Activated CD4-positive, CD25-positive, alpha-beta regulatory T cell (primary cell): ENCODE measurements at regions not wholly inside any gene's neighbourhood (a gene's known extent, or its start where the extent isn't known, plus 50 kb on each side); places are given as distances from the start of the nearest gene placed in this dataset.
"Not testable (repeated sequence)": the region's sequence is repeated elsewhere in the genome, so short reads cannot be mapped to it uniquely, and the experiment has no call there.

ENCODE experiments used
- DNase-seq, 4 experiments: peaks; one replicate each; lab custom pipeline; 2025; lab: John Stamatoyannopoulos, UW

- DNase-seq: no peak
Measured at GRCh38 chr3:152100491-152101132, 168.1 kb upstream of the MBNL1 start.

GRCh38 chr3:152102410-152102809 is 166.3 kb upstream of the MBNL1 start:
- DNase-seq: no peak

DNA sequence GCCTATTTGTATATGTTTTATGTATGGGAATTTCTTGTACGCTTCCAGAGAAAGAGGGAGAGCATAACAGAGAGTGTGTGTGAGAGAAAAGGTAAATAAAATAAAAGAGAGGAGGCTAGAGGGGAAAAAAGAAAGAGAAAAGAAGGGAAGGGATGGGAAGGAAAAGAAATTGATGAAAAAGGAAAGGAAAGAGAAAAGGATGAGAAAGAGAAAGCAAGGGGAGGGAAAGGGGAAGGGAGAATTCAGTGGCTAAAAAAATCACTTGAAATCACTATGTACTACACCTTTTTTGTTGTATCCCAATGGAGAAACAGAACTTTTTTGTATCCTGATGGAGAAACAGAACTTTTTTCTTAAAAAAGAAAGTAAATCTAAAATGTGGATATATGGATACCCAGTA is 165.5 kb upstream of the MBNL1 start:
- no peak for DNase-seq

GRCh38 chr3:152104847-152105415 is 163.8 kb upstream of the MBNL1 start:
- no peak for DNase-seq

DNA sequence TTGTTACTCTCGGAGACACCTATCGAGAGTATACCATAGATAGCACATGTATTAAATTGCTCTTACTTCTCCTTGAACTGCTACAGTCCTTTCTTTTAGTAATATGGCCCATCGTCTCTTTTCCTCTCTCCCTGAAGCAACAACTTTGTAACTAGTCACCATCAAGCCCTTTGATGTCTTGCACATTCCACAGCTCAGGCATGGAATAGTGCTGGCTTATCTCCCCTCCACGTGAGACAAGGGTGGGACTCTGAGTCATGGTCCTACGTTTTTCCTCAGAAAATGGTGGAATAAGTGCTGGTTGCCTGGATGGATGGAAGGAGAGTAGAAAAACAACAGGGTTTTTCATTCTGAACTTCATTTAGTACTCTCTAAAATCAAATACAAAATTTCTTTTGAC is 163.3 kb upstream of the MBNL1 start:
- DNase-seq: no peak

DNA sequence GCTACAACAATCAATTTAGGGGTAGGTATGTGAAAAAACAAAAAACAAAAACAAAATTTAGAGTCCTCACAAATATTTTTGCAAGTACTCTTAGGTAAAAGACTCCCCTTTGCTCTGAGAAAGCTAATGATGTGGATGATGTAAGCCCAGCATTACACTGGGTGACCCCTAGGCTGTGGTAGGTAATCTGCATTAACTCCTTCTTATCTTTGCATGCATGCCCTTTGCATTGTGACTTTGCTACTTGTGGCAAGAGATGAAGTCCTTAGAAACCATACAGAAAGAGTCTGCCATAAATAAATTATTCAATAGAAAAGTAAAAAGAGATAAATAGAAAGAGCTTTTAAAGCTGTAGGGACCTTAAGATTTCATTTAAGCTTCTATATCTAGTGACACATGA is 159.7 kb upstream of the MBNL1 start:
- DNase-seq: no peak

DNA sequence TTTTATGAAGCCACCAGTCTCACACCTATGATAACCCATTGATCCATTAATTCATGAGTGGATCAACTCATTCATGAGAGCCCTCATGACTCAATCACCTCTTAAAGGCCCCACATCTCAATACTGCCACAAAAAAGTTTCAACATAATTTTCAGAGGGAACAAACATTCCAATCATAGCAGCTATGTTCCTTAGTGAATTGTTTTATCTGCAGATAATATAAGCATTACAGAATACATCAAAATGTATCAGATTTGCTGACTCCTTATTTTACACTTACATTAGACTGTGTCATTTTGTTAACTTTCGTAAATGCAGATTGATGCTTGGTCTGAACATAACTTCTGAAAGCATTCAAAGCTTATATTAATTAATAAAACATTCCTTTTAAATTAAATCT is 155.3 kb upstream of the MBNL1 start:
- DNase-seq: no peak

DNA sequence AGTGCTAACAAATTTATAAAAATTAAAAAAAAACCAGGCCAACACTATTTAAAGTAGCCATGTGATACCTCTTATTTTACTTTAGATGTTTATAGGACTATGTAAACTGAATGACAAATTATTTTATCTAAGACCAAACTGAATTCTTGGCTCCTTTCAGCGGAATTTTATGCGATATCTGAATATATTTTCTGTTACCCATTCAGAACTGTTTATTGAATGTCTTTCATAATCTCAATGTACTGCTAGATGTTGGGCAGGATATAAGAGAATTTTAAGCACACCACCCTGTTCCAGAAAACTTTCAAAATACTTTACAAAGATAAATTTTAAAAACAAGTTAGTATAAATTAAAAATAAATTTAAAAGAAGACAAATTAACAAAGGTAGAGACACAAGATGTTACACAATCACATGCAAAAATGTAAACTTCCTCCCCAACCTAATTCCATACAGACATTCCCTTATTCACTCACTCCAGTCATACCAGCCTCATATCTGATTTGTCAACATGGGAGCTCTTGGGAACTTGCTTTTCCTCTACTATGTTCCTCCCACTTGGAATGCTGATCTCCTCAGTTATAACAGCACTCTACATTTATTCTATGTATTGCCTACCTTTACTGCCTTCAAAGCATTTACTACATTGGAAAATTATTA is 154.6 kb upstream of the MBNL1 start:
- DNase-seq: no peak

- no peak for DNase-seq
Measured at GRCh38 chr3:152120601-152121269, 148.0 kb upstream of the MBNL1 start.

DNA sequence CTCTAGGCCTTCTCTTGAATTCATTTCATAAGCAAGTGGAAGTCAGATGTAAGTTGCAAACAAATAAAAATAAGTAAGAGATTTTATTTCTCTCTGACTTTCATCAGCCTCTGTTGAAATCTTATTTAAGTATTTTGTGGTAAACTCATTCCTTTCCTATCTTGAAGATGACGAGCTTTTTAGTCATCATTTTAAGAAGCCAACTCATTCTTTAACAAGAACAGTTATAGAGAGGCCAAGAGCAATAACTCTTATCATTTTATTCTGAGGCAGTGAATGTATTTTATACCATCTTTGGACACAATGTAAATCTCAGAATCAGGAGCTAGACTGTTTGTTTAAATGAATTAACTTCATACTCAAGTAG is 147.5 kb upstream of the MBNL1 start:
- no peak for DNase-seq

DNA sequence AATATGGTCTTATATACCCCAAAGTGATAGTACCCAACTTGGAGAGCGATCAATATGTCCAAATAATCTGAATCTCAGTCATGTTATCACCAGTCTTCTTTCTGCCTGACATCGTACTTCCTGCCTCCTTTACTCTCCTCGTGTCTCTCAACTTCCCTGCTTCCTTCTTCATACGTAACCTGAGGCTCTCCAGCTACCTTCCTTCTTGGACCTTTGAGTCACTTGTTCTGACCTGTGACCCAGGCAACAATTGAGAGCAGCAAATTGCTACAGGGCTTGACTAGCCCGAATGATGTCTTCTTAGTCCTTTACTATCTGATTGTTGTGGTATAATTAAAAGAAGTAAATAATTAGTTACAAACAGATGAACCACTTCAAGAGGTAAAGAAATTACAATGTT is 145.9 kb upstream of the MBNL1 start:
- no peak for DNase-seq

DNA sequence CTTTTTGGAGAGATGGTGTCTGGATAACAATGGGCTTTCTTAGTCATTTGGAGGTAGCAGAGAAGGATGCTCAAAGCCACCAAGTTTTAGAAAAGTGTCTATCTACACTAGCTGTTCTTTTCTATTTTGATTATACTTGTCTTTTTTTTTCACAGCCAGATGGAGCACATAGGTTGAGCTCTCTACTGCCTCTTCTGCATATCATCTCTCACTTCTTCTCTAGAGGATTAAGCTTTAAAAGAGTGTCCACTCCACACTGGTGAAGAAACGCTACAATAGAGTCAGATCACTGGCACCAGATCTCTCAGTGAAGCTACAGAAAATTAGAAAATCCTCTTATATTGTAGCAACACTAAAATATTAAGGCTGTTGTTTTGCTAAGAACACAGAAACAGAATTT is 145.3 kb upstream of the MBNL1 start:
- no peak for DNase-seq

GRCh38 chr3:152126260-152126659 is 142.5 kb upstream of the MBNL1 start:
- DNase-seq: no peak

DNA sequence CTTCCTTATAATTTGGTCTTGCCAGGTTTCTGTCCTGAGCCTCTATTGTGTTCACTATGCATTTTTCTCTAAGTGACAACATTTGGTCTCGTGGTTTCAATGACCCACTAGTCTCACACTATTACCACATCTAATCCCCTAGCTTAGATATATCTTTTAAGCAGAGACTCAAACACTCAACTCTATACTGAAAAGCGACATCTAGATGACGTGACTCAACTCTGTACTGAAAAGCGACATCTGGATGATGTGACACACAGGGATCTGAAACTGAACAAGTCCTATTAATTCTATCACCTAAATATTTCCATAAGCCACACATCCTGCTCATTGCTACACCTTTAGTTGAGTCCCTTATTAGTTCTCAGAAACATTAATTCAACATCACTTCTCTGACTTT is 141.7 kb upstream of the MBNL1 start:
- no peak for DNase-seq

DNA sequence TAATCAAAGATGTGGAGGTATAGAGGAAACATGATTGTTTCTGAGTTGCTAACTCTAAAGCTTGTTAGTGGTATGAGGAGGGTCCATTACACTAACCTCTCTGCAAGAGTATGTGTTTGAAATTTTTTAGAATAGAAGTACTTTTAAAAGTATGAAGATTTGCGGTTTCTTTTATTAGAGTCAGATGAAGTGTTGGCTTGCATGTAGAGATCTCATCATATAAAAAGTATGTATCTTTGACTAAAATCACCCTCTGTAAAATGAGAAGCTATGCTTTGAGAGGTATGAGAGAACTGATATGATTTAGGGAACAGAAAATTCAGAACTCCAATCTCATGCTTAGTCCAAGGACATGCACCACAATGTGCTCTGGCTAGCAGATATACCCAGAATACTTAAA is 140.4 kb upstream of the MBNL1 start:
- no peak for DNase-seq

DNA sequence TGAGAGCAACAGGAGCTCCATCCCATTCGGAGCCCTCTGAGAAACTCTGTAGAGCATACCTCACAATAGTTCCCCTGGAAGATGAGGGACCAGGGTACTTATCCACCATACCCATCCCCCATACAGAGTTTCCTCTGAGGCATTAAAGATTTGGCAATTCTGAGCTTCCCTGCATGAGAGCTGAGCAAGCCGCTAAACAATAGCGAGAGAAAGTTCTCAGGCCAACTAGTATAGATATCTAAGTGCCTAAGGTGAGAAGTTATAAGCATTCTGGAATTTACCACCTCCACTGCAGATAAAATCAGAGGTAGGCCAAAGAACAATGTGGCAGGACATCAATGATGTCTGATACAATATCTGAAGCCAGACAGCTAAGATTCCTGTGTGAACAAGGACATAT is 129.1 kb upstream of the MBNL1 start:
- DNase-seq: no peak

- no peak for DNase-seq
Measured at GRCh38 chr3:152146461-152146860, 122.3 kb upstream of the MBNL1 start.

- DNase-seq: no peak
Measured at GRCh38 chr3:152147748-152148147, 121.0 kb upstream of the MBNL1 start.

DNA sequence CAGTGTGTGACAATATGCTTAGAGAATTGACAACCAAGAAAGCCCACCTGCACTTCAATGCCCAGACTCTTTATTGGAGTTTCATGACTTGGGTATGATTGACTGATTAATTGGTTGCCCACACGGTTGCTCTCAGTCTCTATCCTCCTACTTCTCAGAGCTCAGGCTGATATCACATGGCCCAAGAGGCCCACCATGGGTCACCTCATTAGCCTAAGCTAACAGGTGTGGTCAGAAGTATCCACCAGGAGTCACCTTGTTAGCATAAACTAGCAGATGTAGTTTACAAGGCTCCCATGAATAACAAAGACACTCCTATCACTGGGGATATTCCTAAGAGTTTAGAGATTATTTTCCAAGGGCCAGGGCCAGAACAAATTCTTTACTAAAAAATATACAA is 120.2 kb upstream of the MBNL1 start:
- no peak for DNase-seq

GRCh38 chr3:152149832-152150231 is 118.9 kb upstream of the MBNL1 start:
- DNase-seq: no peak

DNA sequence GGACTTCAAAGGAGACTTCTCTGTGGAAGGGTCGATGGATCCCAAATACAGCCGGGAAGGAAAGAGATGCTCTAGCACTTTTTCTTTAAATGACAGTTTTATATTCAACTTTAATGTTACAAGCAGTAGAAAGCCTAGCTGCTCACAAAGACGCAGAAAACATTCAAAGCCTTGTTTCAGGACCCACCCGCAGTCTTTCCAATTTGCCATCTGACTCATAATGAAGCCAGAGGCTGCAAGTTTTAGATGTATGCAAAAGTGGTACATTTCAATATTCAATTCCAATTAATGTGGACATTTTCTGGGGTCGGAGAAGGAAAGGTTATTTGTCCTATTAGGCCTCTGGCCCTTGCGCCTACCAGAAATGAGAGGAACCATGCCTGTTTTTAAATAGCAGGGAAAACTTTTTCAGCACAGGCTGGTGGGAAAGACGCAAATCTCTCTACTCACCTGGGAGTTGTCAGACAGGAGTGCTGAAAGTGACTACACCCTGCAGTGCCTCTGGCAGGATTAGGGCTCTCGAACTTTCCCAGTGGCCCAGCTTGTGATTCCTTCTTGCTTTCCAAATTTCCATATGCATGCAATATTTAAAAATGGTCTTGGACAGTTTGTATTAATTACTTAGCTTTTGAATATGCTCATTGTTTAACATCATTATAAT is 117.4 kb upstream of the MBNL1 start:
- DNase-seq: no peak

- not testable (repeated sequence) for DNase-seq
Measured at GRCh38 chr3:152151877-152152765, 116.6 kb upstream of the MBNL1 start.
